ENCODE measurements at regions not wholly inside any gene's neighbourhood (a gene's known extent, or its start where the extent isn't known, plus 50 kb on each side); places are given as distances from the start of the nearest gene placed in this dataset.

DNA sequence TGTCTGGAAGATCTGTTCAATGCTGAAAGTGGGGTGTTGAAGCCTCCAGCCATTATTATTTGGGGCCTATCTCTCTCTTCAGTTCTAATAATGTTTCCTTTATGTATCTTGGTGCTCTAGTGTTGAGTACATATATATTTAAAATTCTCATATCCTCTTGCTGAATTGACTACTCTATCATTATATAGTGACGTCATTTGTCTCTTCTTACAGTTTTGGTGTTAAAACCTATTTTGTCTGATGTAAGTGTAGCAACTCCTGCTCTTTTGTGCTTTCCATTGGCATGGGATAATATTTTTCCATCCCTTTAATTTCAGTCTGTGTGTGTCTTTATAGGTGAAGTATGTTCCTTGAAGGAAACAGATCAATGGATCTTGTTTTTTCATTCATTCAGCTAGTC is 446.0 kb downstream of the FAM47A start:
- Histone ChIP-seq H3K36me3 (ENCODE audit: insufficient read depth, low read length) (no peaks in the 10 kb centered on the region), H3K27me3 (ENCODE audit: insufficient read depth, low read depth, low read length) (no peaks in the 10 kb centered on the region), H3K4me2 (ENCODE audit: low read length) (no peak overlapping the region), H3K27ac (ENCODE audit: low read length) (no peak overlapping the region), H4K20me1 (ENCODE audit: insufficient read depth) (no peaks in the 10 kb centered on the region), H2AFZ (ENCODE audit: low read depth, low read length) (no peak overlapping the region), H3K9me3 (ENCODE audit: low read length) (no peaks in the 10 kb centered on the region), H3F3A (ENCODE audit: insufficient read depth, low read length, poor library complexity, severe bottlenecking) (no peaks in the 10 kb centered on the region), H3K4me3 (ENCODE audit: low read length) (no peak overlapping the region), H3K79me2 (replicated peaks; ENCODE audit: insufficient read depth, low read length) (no peaks in the 10 kb centered on the region), H3K9ac (ENCODE audit: low read length) (no peak overlapping the region), H3K9me2 (ENCODE audit: insufficient read depth, low read length) (no peaks in the 10 kb centered on the region)
- TF ChIP-seq RAD21 (conservative IDR thresholded peaks at IDR 0.05) (no peak), CTCF (IDR thresholded peaks at IDR 0.05; ENCODE audit: poor library complexity, severe bottlenecking) (no peak), TAF1 (IDR thresholded peaks at IDR 0.05; ENCODE audit: low read depth) (no peak), MXI1 (conservative IDR thresholded peaks at IDR 0.05; ENCODE audit: poor library complexity, severe bottlenecking) (no peak), SMC3 (conservative IDR thresholded peaks at IDR 0.05; ENCODE audit: poor library complexity) (no peak), POLR2AphosphoS5 (IDR thresholded peaks at IDR 0.05) (no peak), EZH2 (IDR thresholded peaks at IDR 0.05; ENCODE audit: borderline replicate concordance, insufficient read depth, low read length, poor library complexity, severe bottlenecking) (no peak)
- TF ChIP-seq, protein P1, sequence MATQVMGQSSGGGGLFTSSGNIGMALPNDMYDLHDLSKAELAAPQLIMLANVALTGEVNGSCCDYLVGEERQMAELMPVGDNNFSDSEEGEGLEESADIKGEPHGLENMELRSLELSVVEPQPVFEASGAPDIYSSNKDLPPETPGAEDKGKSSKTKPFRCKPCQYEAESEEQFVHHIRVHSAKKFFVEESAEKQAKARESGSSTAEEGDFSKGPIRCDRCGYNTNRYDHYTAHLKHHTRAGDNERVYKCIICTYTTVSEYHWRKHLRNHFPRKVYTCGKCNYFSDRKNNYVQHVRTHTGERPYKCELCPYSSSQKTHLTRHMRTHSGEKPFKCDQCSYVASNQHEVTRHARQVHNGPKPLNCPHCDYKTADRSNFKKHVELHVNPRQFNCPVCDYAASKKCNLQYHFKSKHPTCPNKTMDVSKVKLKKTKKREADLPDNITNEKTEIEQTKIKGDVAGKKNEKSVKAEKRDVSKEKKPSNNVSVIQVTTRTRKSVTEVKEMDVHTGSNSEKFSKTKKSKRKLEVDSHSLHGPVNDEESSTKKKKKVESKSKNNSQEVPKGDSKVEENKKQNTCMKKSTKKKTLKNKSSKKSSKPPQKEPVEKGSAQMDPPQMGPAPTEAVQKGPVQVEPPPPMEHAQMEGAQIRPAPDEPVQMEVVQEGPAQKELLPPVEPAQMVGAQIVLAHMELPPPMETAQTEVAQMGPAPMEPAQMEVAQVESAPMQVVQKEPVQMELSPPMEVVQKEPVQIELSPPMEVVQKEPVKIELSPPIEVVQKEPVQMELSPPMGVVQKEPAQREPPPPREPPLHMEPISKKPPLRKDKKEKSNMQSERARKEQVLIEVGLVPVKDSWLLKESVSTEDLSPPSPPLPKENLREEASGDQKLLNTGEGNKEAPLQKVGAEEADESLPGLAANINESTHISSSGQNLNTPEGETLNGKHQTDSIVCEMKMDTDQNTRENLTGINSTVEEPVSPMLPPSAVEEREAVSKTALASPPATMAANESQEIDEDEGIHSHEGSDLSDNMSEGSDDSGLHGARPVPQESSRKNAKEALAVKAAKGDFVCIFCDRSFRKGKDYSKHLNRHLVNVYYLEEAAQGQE (IDR thresholded peaks at IDR 0.05; ENCODE audit: borderline replicate concordance): no peak
